IMR-90 (cell line): ENCODE measurements at regions not wholly inside any gene's neighbourhood (a gene's known extent, or its start where the extent isn't known, plus 50 kb on each side); places are given as distances from the start of the nearest gene placed in this dataset.

Experiments used
- ATAC-seq: fragments of 200-7000 bp; cut with Tn5 transposase; 2 replicates; pipeline ENCODE4 v1.9.1; 2020; ENCODE audit warnings: low read depth, mild to moderate bottlenecking, moderate library complexity
- BruUV-seq: library from RNA; stranded (reverse); fragments of 400-500 nt; replicated peaks from 2 replicates; lab custom pipeline; 2021; lab: Mats Ljungman, UMichigan
- CTCF ChIA-PET: fragments of 300-600 bp; formaldehyde crosslinking; extraction: SDS; loops from one replicate; lab custom pipeline; 2021; ENCODE audit warnings: antibody characterized with exemption; lab: Yijun Ruan, JAX
- POLR2A ChIA-PET: fragments of 300-600 bp; sonication (Branson Sonifier 250); formaldehyde crosslinking; loops from one replicate; lab custom pipeline; 2022; ENCODE audit warnings: antibody characterized with exemption; ENCODE audit not compliant: unreplicated experiment; lab: Charles Lee
- DNase-seq: peaks from one replicate; pipeline ENCODE4 v3.0.0; 2013
- H2AFZ ChIP-seq: replicated peaks from 2 replicates; pipeline ENCODE3; 2013; ENCODE audit warnings: low read length, mild to moderate bottlenecking; ENCODE audit not compliant: poor library complexity
- H2AK5ac ChIP-seq: 2 replicates; pipeline ENCODE4 v1.6.1; 2013; ENCODE audit warnings: low read depth, low read length, inconsistent platforms
- H2AK9ac ChIP-seq: replicated peaks from 2 replicates; pipeline ENCODE3; 2013; ENCODE audit warnings: mild to moderate bottlenecking, low read depth, low read length, moderate library complexity; ENCODE audit not compliant: poor library complexity
- H2BK120ac ChIP-seq: 2 replicates; pipeline ENCODE4 v1.6.1; 2013; ENCODE audit warnings: low read depth, low read length, inconsistent platforms
- H2BK15ac ChIP-seq: 3 replicates; pipeline ENCODE4 v1.6.1; 2013; ENCODE audit warnings: low read depth, low read length, inconsistent platforms
- H2BK20ac ChIP-seq: 2 replicates; pipeline ENCODE4 v1.6.1; 2013; ENCODE audit warnings: low read depth, mild to moderate bottlenecking, inconsistent platforms, low read length, moderate library complexity
- H2BK5ac ChIP-seq: 2 replicates; pipeline ENCODE4 v1.6.1; 2013; ENCODE audit warnings: mild to moderate bottlenecking, low read depth, low read length, inconsistent platforms; ENCODE audit not compliant: poor library complexity, severe bottlenecking
- H3K14ac ChIP-seq: replicated peaks from 2 replicates; pipeline ENCODE4 v1.6.1; 2013; ENCODE audit warnings: low read depth, low read length, inconsistent platforms
- H3K18ac ChIP-seq: 2 replicates; pipeline ENCODE4 v1.6.1; 2013; ENCODE audit warnings: low read depth, low read length, control low read depth
- H3K23ac ChIP-seq: 2 replicates; pipeline ENCODE4 v1.6.1; 2013; ENCODE audit warnings: low read depth, low read length, inconsistent platforms
- H3K27ac ChIP-seq: 2 replicates; pipeline ENCODE4 v1.5.1; 2013; ENCODE audit warnings: mild to moderate bottlenecking, control low read depth, low read length; ENCODE audit not compliant: insufficient read depth
- H3K27me3 ChIP-seq: 2 replicates; pipeline ENCODE4 v1.6.1; 2013; ENCODE audit warnings: low read length; ENCODE audit not compliant: control insufficient read depth, insufficient read depth
- H3K36me3 ChIP-seq: 2 replicates; pipeline ENCODE4 v1.6.1; 2013; ENCODE audit warnings: low read length, mixed read lengths; ENCODE audit not compliant: control insufficient read depth, insufficient read depth
- H3K4ac ChIP-seq: 2 replicates; pipeline ENCODE4 v1.6.1; 2013; ENCODE audit warnings: low read depth, low read length, inconsistent platforms
- H3K4me1 ChIP-seq: 2 replicates; pipeline ENCODE4 v1.6.1; 2013; ENCODE audit warnings: low read length, mixed read lengths; ENCODE audit not compliant: control insufficient read depth, insufficient read depth
- H3K4me2 ChIP-seq: 2 replicates; pipeline ENCODE4 v1.6.1; 2013; ENCODE audit warnings: low read depth, mild to moderate bottlenecking, control low read depth, low read length, moderate library complexity
- H3K4me3 ChIP-seq: 2 replicates; pipeline ENCODE4 v1.5.1; 2013; ENCODE audit warnings: low read depth, mild to moderate bottlenecking, control low read depth, low read length, moderate library complexity; ENCODE audit not compliant: insufficient read depth
- H3K56ac ChIP-seq: 2 replicates; pipeline ENCODE4 v1.6.1; 2013; ENCODE audit warnings: low read length, inconsistent platforms; ENCODE audit not compliant: insufficient read depth; ENCODE audit errors: extremely low read depth
- H3K79me1 ChIP-seq, 2 experiments: 2 replicates each; pipeline ENCODE4 v1.6.1; 2013; ENCODE audit warnings: low read length in 2 of 2, inconsistent platforms in 1 of 2, low read depth in 1 of 2
- H3K9ac ChIP-seq: 2 replicates; pipeline ENCODE4 v1.6.1; 2013; ENCODE audit warnings: low read depth, low read length, control low read depth
- H3K9me1 ChIP-seq: 2 replicates; pipeline ENCODE4 v1.6.1; 2013; ENCODE audit warnings: low read length, inconsistent platforms; ENCODE audit not compliant: insufficient read depth
- H3K9me3 ChIP-seq: 2 replicates; pipeline ENCODE4 v1.6.1; 2013; ENCODE audit warnings: low read length; ENCODE audit not compliant: control insufficient read depth, insufficient read depth
- H4K20me1 ChIP-seq: 2 replicates; pipeline ENCODE4 v1.6.1; 2013; ENCODE audit warnings: low read length, inconsistent platforms; ENCODE audit not compliant: insufficient read depth
- H4K5ac ChIP-seq: 2 replicates; pipeline ENCODE4 v1.6.1; 2013; ENCODE audit warnings: mild to moderate bottlenecking, low read depth, low read length, control low read depth
- H4K8ac ChIP-seq, 2 experiments: 2 replicates each; pipeline ENCODE4 v1.6.1; 2013; ENCODE audit warnings: low read depth in 2 of 2, low read length in 2 of 2, control low read depth in 1 of 2, inconsistent platforms in 1 of 2
- H4K91ac ChIP-seq: 2 replicates; pipeline ENCODE4 v1.6.1; 2013; ENCODE audit warnings: low read depth, low read length, inconsistent platforms; ENCODE audit not compliant: insufficient read depth
- CEBPB ChIP-seq: IDR thresholded peaks from 2 replicates; pipeline ENCODE4 v1.6.1; 2012; ENCODE audit warnings: low read depth, low read length, improper control_type of control experiment
- ELK1 ChIP-seq: fragments of 150-350 bp; IDR thresholded peaks from 2 replicates; pipeline ENCODE4 v1.6.1; 2016; ENCODE audit warnings: low read depth, mild to moderate bottlenecking, low read length, moderate library complexity, borderline replicate concordance
- MXI1 ChIP-seq: IDR thresholded peaks from 2 replicates; pipeline ENCODE4 v1.6.1; 2012; ENCODE audit warnings: low read depth, mild to moderate bottlenecking, low read length, moderate library complexity, borderline replicate concordance
- WGBS, 2 experiments: methylation state at CpG; one replicate each; pipeline versions ENCODE4 v1.1.5 to v1.1.7; 2013; ENCODE audit warnings: missing lambda C conversion rate in 2 of 2; ENCODE audit not compliant: insufficient read length in 1 of 2; ENCODE audit errors: extremely low coverage in 2 of 2; 5-methylcytosine and 5-hydroxymethylcytosine counted together
- dilution Hi-C: fragments of 300-500 bp; cut with HindIII; formaldehyde crosslinking; loops from one replicate; pipeline ENCODE4 v1.14.3; 2018; ENCODE audit warnings: low sequenced_read_pairs; ENCODE audit not compliant: unreplicated experiment
- in situ Hi-C: fragments of 300-500 bp; cut with MboI; formaldehyde crosslinking; loops from 3 replicates; pipeline ENCODE4 v1.14.3; 2019; ENCODE audit warnings: low sequenced_read_pairs, inconsistent platforms, mixed read lengths
- intact Hi-C: fragments of 100-400 bp; cut with micrococcal nuclease; formaldehyde crosslinking; loops from 2 replicates; pipeline ENCODE4 v1.10.0; 2022

DNA sequence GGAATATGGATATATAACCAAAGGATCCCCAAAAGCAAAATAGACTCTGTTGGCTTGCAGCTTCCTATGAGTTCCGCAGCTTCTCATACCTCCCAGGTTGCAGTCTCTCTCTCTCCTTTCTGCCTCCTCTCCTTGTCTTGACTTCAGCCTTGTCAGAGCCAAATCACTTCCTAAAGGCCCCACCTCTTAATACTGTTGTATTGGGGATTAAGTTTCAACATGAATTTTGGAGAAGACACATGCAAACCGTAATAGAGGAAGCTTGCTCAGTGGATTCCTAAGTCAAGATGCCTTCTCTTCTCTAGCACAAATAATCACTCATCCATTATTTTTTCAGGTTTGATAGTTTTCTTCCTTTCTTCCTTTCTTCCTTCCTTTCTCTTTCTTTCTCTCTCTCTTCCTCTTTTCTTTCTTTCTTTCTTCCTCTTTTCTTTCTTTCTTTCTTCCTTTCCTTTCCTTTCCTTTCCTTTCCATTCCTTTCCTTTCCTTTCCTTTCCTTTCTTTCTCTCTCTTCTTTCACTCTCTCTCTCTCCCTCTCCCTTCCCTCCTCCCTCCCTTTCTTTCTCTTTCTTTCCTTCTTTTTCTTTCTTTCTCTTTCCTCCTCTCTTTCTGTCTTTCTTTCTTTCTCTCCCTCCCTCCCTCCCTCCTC is 411.3 kb upstream of the TPM1 start:
- H3K56ac ChIP-seq: no peak overlapping the region
- H4K91ac ChIP-seq: no peak overlapping the region
- no peak overlapping the region for H2AFZ ChIP-seq
- no peak overlapping the region for H3K4ac ChIP-seq
- no peak overlapping the region for H3K27ac ChIP-seq
- H3K4me2 ChIP-seq: no peak overlapping the region
- H3K79me1 ChIP-seq: peaks cover 3% of the 10 kb centered on the region in 2 experiments; a peak in 2 of 4 replicates
- ATAC-seq (no peak), DNase-seq (no peak)
- H3K9me1 ChIP-seq: no peaks in the 10 kb centered on the region; the same call in 1 of the 2 replicates
- no peaks in the 10 kb centered on the region for H3K9me3 ChIP-seq
- intact Hi-C loops: no loop called here
- ChIA-PET POLR2A (no interaction called here), CTCF (no interaction called here)
- H4K20me1 ChIP-seq: no peaks in the 10 kb centered on the region
- no peak overlapping the region for H2AK9ac ChIP-seq
- no peak overlapping the region for H2BK15ac ChIP-seq
- H2BK5ac ChIP-seq: no peak overlapping the region
- H3K4me3 ChIP-seq: no peak overlapping the region
- no peak overlapping the region for H4K8ac ChIP-seq
- no peak overlapping the region for H3K23ac ChIP-seq
- no peak overlapping the region for H2BK20ac ChIP-seq
- TF ChIP-seq ELK1: no peak
- TF ChIP-seq MXI1: no peak
- no peak for TF ChIP-seq CEBPB
- dilution Hi-C loops: no loop called here
- H3K36me3 ChIP-seq: no peaks in the 10 kb centered on the region
- no peak overlapping the region; the same call in 1 of the 2 replicates for H3K18ac ChIP-seq
- H3K9ac ChIP-seq: no peak overlapping the region
- WGBS, 2 experiments: no CpG with 5 or more reads among the region's 2 CpGs
- H3K14ac ChIP-seq: no peak overlapping the region
- peaks cover 5% of the 10 kb centered on the region; the same call in 1 of the 2 replicates for H3K4me1 ChIP-seq
- in situ Hi-C loops: no loop called here
- BruUV-seq: no TSS peak
- no peak overlapping the region for H2AK5ac ChIP-seq
- H4K5ac ChIP-seq: no peak overlapping the region; the same call in 1 of the 2 replicates
- H2BK120ac ChIP-seq: no peak overlapping the region
- H3K27me3 ChIP-seq: no peaks in the 10 kb centered on the region
